AG04450 (cell line): ENCODE measurements at regions not wholly inside any gene's neighbourhood (a gene's known extent, or its start where the extent isn't known, plus 50 kb on each side); places are given as distances from the start of the nearest gene placed in this dataset.

Experiments
- CTCF ChIA-PET: fragments of 300-600, 350-600 bp; formaldehyde crosslinking; extraction: SDS; loops from one replicate; lab custom pipeline; 2022; ENCODE audit warnings: antibody characterized with exemption, inconsistent platforms; lab: Charles Lee
- POLR2A ChIA-PET: fragments of 350-600 bp; formaldehyde crosslinking; extraction: SDS; loops from one replicate; lab custom pipeline; 2021; ENCODE audit warnings: antibody characterized with exemption, inconsistent platforms; lab: Yijun Ruan, JAX
- DNase-seq: peaks from one replicate; pipeline ENCODE4 v3.0.0-alpha.2; 2011; ENCODE audit warnings: low read depth, low spot score
- H3K27ac ChIP-seq: one replicate; pipeline ENCODE4 v1.5.1; 2012; ENCODE audit warnings: low read depth, low read length, control low read depth
- H3K27me3 ChIP-seq: one replicate; pipeline ENCODE4 v1.6.0; 2012; ENCODE audit warnings: low read length; ENCODE audit not compliant: control insufficient read depth, insufficient read depth
- H3K4me3 ChIP-seq: 2 replicates; pipeline ENCODE4 v1.5.1; 2011; ENCODE audit warnings: mild to moderate bottlenecking, low read depth, low read length, control low read depth
- H3K9me3 ChIP-seq: 2 replicates; pipeline ENCODE4 v1.5.1; 2012; ENCODE audit warnings: low read length; ENCODE audit not compliant: control insufficient read depth, insufficient read depth
- TF ChIP-seq, protein P1 (sequence below): IDR thresholded peaks from 2 replicates; pipeline ENCODE4 v1.5.1; 2011; ENCODE audit warnings: low read depth, low read length, control low read depth, inconsistent platforms

DNA sequence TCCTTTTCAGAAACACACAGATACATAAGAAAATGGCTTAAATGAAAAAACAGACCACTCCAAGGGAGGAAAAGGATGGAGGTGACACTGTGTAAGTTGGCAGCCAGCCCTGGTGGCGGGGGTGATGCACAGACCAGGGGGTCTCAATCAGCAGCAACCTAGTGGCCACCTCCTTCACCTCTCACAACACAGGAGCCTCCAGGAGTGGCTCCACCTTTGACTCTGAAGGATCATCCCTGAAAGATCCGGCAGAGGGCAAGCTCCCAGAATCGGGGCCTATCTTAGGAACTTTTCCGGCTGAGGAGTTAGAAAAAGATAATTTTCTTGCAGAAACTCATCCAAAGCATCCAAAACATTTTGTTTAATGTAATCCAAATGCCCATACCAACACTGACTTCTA is 51.2 kb upstream of the SMYD2 start:
- H3K9me3 ChIP-seq: no peaks in the 10 kb centered on the region
- ChIA-PET CTCF (interaction anchor here (1.0 to 4.5 kb wide), 3 partner anchors 16 to 99 kb away, joined by 4 to 46 read pairs (median 10); no protein-coding TSS in a partner anchor), POLR2A (no interaction called here)
- H3K27ac ChIP-seq: no peak overlapping the region
- DNase-seq: no peak
- H3K4me3 ChIP-seq: no peak overlapping the region
- TF ChIP-seq, protein P1, sequence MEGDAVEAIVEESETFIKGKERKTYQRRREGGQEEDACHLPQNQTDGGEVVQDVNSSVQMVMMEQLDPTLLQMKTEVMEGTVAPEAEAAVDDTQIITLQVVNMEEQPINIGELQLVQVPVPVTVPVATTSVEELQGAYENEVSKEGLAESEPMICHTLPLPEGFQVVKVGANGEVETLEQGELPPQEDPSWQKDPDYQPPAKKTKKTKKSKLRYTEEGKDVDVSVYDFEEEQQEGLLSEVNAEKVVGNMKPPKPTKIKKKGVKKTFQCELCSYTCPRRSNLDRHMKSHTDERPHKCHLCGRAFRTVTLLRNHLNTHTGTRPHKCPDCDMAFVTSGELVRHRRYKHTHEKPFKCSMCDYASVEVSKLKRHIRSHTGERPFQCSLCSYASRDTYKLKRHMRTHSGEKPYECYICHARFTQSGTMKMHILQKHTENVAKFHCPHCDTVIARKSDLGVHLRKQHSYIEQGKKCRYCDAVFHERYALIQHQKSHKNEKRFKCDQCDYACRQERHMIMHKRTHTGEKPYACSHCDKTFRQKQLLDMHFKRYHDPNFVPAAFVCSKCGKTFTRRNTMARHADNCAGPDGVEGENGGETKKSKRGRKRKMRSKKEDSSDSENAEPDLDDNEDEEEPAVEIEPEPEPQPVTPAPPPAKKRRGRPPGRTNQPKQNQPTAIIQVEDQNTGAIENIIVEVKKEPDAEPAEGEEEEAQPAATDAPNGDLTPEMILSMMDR: peak; percentile 18; the same call in 1 of the 2 replicates
- H3K27me3 ChIP-seq: peaks cover 18% of the 10 kb centered on the region
